Urothelium cell line (cell line): ENCODE measurements at regions not wholly inside any gene's neighbourhood (a gene's known extent, or its start where the extent isn't known, plus 50 kb on each side); places are given as distances from the start of the nearest gene placed in this dataset.

Experiments
- DNase-seq: peaks from one replicate; pipeline ENCODE4 v3.0.0; 2011; ENCODE audit warnings: low spot score, mixed read lengths
- FAIRE-seq: peaks from 2 replicates; lab custom pipeline; 2011; peaks lifted over from hg19 to GRCh38; lab: Jason Lieb, UNC

- no peak for FAIRE-seq
These were observed 1665.9 kb upstream of the PCDH20 start for GRCh38 chr13:63081400-63082014.

GRCh38 chr13:63075126-63075525 lies 1659.5 kb upstream of the PCDH20 start:
- DNase-seq (no peak), FAIRE-seq (no peak)

More at GRCh38 chr13:63081400-63082014, 1665.9 kb upstream of the PCDH20 start:
- no peak for DNase-seq

DNA sequence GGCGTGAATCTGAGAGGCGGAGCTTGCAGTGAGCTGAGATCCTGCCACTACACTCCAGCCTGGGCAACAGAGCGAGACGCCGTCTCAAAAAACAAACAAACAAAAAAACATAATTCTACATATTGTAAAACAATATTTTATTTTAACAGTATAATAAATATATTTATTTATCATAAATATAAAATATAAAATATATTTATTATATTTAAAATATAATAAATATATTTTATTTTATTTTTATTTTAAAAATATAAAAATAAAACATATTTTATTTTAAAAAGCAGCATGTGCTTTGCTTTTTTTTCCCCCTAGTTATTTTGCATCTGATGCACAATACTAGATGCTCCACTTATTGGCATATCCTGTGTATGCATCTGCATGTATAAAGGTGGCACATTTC lies 1634.6 kb upstream of the PCDH20 start:
- FAIRE-seq (no peak), DNase-seq (no peak)

DNA sequence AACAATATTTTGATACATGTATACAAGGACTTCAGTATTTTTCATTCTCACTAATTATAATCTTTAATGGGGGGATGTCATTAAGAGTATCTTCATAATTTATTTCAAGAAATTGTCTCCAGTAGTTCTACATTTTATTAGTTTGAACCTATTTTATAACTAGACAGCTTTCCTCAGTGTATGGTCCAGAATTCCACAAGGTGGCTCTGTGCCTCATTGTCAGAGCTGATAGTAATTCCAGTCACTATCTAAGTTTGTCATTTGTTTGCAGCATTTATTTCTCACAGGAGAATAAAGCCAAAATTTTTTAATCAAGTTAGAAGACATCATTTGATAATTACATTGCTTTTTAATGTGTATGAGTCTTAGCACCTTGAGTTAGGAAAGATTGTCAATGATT lies 1633.0 kb upstream of the PCDH20 start:
- FAIRE-seq (no peak), DNase-seq (no peak)

DNA sequence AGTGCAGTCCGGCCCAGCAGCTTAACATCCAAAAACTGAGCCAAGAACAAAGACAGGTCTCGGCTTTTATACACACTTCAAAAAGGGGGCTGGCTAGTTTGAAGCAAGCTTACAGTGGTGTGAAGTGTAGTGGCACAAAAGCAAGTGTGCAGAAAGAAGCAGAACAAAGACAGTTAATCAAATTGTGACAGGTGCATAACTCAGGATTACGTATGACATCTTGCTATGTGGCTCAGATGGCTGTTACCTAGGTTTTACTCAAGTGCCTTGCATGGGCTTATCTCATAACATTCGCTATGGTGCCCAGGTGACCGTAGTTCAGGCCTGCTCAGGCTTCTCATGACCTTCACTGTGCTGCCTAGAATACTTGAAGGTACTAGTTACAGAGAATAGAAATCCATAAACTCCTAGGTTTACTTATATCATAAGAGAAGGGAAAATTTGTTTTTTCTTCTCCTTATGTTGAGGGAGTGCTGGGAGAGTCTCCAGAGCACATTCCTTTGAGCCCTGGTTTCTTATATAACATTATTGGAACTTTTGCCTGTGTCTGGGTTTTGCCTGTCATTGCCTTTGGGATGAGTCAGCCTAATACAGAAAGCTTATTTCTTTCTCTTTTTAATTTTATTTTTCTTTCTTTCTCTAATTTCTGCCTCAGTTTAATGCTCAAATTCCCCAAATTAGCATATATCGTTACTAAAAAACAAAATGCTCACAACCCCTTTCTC lies 1629.1 kb upstream of the PCDH20 start:
- DNase-seq (no peak), FAIRE-seq (no peak)

- no peak for FAIRE-seq
- DNase-seq, result no peak
These were observed 1627.0 kb upstream of the PCDH20 start for GRCh38 chr13:63042686-63043085.

GRCh38 chr13:63041640-63042414 lies 1626.2 kb upstream of the PCDH20 start:
- FAIRE-seq (no peak), DNase-seq (no peak)

GRCh38 chr13:63026285-63026797 lies 1610.7 kb upstream of the PCDH20 start:
- DNase-seq, result no peak
- no peak for FAIRE-seq

GRCh38 chr13:63025741-63026140 lies 1610.1 kb upstream of the PCDH20 start:
- DNase-seq (no peak), FAIRE-seq (no peak)

DNA sequence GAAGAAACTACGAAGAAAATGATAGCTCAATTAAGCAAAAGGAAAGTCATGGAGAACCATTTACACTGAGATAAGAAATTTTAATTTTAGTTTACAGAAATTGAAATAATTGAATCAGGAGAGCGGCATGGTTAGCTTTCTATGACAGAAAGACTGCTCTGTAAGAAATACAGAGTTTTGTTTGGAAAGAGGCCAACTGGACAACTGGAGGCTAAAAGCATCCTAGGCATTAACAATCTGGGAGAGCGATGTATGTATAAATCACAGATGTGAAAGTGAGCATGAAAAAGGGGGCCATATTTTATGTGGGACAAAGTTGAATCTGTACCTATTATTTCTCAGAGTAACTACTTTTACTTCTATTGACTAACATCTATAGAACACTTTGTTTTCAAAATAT lies 1608.8 kb upstream of the PCDH20 start:
- no peak for DNase-seq
- FAIRE-seq, result no peak

- DNase-seq (no peak), FAIRE-seq (no peak)
These were observed 1596.3 kb upstream of the PCDH20 start for GRCh38 chr13:63011996-63012395.

DNA sequence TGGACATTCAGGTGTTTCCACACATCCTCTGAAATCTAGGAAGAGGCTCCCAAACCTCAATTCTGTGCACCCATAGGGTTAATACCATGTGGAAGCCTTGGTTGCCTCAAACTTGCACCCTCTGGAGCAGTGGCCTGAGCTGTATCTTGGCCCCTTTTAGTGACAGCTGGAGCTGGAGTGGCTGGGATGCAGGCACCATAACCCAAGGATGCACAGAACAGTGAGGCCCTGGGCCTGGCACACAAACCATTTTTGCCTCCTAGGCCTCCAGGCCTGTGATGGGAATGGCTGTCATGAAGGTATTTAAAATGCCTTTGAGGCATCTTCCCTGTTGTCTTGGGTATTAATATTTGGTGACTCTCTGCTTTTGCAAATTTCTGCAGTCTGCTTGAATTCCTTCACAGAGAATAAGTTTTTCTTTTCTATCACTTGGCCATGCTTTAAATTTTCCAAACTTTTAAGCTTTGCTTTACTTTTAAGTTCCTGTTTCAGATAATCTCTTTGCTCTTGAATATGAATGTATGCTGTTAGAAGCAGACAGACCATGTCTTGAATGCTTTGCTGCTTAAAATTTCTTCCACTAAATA lies 1594.5 kb upstream of the PCDH20 start:
- FAIRE-seq (no peak), DNase-seq (no peak)

DNA sequence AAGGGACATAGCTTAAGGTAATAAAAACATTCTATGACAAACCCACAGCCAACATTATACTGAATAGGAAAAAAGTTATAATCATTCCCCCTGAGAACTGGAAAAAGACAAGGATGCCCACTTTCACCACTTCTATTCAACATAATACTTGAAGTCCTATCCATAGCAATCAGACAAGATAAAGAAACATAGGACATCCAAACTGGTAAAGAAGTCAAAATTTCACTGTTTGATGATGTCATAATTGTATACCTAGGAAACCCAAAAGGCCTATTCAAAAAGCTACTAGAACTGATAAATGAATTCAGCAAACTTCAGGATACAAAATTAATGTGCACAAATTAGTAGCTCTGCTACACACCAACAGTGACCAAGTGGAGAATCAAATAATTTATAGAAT lies 1590.0 kb upstream of the PCDH20 start:
- FAIRE-seq (no peak), DNase-seq (no peak)

DNA sequence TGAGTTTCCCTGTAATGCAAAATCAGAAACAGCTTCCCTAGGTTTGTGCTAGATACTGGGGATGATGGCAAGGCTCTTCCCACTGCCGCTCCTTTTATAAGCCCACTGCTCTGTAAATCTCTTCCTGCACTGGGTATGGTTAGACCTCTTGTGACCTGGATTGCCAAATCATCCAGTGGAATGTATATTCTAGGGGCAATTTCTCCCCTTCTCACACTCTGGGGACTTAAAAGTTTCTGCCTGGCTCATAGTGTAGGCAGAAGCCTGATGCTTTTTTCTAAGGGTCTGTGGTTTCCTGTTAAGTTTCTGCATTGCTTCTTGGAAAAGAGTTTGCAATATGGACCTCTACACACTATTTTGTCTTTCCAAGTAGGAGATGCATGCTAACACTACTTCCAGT lies 1582.0 kb upstream of the PCDH20 start:
- FAIRE-seq, result no peak

GRCh38 chr13:62997038-62997599 lies 1581.5 kb upstream of the PCDH20 start:
- DNase-seq (no peak), FAIRE-seq (no peak)

More for the DNA sequence above, 1582.0 kb upstream of the PCDH20 start:
- no peak for DNase-seq

- no peak for FAIRE-seq
- no peak for DNase-seq
These were observed 1558.2 kb upstream of the PCDH20 start for GRCh38 chr13:62973804-62974203.

DNA sequence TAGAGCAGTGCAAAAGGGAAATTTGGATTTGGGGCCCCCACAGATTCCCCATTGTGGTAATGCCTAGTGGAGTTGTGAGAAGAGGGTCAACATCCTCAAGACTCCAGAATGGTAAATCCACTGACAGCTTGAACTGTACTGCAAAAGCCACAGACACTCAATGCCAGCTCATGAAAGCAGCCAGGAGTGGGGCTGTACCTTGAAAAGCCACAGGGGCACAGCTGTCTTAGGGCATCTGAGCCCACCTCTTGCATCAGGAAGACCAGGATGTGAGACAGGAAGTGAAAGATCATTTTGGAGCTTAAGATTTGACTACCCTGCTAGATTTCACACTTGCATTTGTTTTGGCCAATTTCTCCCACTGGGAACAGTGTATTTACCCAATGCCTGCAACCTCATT lies 1548.9 kb upstream of the PCDH20 start:
- FAIRE-seq (no peak), DNase-seq (no peak)

DNA sequence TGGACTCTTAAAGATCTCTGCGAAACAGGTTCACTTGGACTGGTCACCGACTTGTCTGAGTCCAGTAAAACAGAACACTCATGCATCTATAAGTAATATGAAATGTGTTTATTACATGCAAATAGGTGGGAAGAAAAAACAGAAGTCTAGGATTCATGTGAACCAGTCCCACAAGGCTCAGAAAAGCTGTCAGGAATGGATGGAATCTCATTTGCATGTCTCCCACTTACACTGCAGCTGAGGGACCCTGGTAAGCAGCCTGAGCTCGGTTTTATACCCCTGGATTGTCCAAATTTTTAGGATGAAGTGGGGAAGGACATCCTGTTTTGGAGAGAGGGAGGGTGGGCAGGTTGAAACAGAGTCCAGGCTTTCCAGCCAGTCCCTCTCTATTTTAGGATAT lies 1545.1 kb upstream of the PCDH20 start:
- FAIRE-seq, result no peak
- DNase-seq, result no peak

GRCh38 chr13:62933809-62934208 lies 1518.2 kb upstream of the PCDH20 start:
- FAIRE-seq, result no peak
- DNase-seq, result no peak

DNA sequence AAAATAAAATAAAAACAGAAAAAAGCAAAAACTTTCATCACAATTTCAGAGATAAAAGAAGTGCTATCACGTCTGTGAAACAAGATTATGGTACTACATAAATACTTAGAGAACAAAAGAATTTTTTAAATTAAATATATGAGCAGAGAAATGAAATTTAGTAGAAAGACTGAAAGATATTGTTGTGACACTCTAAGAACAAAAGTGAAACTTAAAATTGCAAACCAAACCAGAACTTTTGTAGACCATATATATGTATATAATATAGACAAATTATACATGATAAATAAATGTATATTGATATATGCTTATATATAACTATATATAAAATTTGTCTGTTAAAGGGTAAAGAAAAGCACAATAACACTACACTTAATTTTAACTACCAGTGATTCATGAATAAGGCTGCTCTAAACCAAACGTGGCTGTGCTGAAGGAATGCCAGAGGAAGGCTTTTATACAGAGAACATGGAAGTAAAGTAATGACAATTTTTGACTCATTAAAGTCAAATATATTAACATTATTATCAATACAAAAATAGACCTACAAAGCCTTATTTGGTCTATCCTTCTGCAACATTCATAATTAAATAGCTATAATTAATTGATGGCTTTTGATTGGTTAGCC lies 1516.7 kb upstream of the PCDH20 start:
- no peak for DNase-seq
- FAIRE-seq, result no peak

DNA sequence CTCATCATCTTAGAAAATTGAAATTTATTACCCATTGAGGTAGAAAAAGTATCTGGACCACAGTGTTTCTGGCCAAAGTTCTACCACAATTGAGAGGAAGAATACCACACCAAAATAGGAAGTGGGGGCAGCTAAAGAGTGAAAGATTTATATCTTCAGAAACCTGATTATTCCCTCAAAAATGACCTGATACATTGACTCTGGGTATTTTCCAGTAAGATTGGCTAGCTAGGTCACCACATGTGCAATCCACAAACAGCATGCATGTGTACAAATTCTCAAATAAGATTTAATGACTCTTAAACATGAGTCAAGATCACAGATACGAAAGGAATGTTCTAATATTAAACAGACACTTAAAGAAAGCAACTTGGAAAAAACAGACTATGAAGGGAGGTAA lies 1516.2 kb upstream of the PCDH20 start:
- no peak for DNase-seq
- no peak for FAIRE-seq
